RCC 7860 (cell line): ENCODE measurements at regions not wholly inside any gene's neighbourhood (a gene's known extent, or its start where the extent isn't known, plus 50 kb on each side); places are given as distances from the start of the nearest gene placed in this dataset.
"Not testable (repeated sequence)": the region's sequence is repeated elsewhere in the genome, so short reads cannot be mapped to it uniquely, and the experiment has no call there.

Source experiments
- DNase-seq: peaks from one replicate; pipeline ENCODE4 v3.0.0-alpha.2; 2015; ENCODE audit warnings: low spot score
- FAIRE-seq: peaks from 2 replicates; lab custom pipeline; 2012; peaks lifted over from hg19 to GRCh38; lab: Jason Lieb, UNC

DNA sequence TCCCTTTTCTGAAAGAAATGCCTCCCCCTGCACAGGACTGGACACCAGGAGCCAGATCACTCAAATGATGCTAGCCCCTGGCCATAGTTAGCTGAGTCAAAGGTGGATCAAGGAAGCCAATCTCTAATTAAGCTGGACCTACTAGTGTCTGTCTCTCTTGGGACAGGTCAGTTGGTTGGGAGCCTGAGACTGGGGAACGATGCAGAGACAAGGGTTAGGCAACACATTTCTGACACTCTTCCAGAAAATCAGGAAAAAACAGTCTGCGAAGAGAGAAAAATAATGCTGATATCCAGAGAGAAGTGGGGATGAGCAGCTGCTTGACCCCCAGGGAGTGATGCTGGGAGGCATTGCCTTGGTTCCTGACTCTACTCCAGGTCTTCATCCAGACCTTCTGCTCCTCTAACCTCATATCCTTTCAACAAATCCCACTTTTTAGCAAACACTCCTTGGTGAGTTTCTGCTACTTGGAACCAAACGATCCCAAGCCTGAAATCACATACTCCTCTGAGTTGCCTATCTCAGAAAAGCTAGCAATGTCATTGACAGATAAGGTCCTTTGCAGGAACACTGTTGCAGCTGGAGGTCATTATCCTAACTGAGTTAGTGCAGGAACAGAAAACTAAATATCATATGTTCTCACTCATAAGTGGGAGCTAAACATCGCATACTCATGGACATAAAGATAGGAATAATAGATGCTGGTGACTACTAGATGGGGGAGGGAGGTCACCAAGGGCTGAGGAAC, 369.7 kb downstream of the COG6 start:
- DNase-seq (no peak), FAIRE-seq (no peak)

DNA sequence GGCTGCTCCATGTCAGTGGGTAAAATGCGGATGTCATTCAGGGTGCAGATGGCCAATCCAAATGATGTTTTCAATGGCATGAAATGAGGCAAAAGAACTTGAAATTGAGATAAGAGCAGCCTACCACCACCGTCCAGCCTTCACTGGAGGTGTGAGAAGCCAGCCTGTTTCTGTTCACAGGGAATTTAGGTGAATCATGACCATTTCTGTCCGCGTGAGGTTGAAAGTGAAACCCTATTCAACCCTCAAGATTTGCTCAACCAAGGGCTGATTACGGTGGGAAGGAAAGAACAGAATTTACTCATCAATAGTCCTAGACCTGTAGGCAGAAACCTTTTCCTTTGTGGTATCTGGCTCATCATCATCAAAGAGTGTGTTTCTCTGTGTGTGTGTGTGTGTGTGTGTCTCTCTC, 370.7 kb downstream of the COG6 start:
- no peak for FAIRE-seq

DNA sequence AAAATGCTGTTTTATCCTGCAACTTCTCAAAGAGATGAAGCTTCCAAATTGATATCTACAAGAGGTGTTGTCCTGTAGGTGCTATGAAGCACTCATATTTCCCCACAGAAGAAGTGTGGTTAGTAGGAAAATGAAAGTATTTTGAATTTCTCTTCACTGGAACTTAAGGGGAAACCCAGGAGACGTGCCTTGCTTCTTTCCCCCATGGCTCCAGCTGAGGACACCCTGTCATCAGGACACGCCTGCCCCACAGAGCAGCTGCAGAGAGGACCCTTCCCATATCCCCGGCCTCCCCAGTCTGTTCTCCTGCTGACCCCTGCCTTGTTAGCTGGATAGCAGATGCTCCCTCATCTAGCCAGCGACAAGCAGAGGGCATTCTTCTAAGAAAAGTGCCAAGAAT, 371.3 kb downstream of the COG6 start:
- FAIRE-seq (no peak), DNase-seq (no peak)

More for the DNA sequence above, 370.7 kb downstream of the COG6 start:
- peak; percentile 9 for DNase-seq

DNA sequence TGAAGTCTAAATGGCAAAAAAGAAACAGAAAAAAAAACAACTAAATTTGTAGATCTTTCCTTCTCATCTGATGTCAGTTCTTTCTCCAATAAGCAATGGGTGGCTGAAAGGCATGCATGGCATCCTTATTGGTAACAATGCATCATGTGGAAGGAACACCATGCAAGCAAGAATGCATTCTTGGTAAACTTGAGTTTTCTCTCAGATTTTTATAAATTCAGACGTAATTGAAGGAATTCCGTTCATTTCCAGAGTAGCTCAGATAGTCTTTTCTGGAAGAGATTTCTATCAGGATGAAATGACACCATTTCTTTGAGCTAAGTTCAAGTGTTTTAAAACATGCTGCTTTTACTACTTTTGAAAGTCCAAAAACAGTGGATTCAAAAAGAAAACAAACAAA, 373.0 kb downstream of the COG6 start:
- DNase-seq = no peak
- no peak for FAIRE-seq

DNA sequence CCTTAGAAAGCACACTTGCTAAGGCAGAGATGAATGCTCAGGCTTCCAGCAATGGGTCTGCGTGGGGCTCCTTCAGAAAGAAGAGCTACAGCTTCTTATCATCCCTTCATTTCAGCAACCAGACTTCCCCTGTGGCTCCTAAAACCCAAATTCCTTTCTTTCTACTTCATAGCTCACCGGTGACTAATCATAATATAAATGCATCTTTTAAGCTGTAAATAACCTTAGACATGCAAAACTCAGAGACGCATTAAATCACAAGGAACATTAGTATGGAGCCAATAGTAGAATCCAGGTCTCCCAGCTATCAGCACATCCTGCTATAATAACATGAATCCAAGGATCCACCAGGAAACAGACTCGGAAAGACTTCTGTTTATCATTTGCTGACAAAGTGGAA, 375.6 kb downstream of the COG6 start:
- FAIRE-seq (no peak), DNase-seq (peak; percentile 9)

DNA sequence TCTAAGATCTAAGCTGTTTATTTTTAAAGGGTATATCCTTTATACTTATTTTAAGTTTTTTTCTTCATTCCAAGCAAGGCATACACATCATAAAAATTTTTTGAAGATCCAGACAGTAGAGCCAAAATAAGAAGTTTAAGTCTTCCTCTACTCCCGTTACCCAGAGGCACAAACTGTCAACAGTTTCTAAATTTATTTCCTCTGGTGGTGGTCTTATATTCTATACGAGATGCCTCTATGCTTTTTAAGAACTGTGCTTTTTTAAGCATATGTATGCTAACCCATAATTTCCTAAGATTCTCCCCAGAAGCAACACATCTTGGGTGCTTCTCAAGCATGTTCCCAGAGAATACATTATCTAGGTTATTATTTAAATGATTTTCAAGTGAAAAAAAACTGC, 383.6 kb downstream of the COG6 start:
- FAIRE-seq (no peak), DNase-seq (no peak)

DNA sequence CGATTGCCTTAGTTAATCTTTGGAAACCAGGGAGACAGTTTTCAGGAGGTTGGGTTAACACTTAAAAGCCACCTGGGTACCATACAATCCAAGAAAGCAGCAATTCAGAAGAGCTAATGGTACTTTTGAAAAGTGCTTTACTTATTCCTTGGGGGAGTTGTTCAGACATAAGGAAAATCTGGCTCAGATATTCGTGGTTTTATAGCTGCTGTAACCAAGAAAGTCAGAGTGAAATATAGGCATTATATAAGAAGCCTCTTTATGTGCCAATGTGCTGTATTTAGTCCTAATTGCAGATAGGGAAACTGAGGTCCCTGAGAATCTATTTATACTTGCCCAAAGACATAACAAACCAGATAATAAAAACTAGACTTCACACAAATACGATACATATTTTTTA, 387.5 kb downstream of the COG6 start:
- DNase-seq = no peak
- no peak for FAIRE-seq

DNA sequence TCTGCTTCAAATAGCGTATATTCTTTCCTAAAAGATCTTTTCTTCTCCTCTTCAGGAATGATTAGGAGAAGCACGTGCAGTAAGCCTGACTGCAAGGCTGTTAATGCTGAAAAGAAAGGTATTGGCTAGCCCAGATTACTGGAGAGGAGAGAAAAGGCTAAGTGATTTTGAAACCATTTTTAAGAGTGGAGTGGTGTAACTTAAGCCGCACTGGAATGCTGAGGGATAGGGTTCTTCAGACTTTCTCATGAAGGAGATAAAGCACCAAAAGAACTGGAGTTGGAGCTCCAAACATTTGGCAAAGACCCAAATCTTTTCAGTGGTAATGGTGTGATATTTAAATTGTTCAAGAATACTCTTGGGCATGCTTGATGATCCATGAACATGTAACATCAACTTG, 388.3 kb downstream of the COG6 start:
- no peak for FAIRE-seq

DNA sequence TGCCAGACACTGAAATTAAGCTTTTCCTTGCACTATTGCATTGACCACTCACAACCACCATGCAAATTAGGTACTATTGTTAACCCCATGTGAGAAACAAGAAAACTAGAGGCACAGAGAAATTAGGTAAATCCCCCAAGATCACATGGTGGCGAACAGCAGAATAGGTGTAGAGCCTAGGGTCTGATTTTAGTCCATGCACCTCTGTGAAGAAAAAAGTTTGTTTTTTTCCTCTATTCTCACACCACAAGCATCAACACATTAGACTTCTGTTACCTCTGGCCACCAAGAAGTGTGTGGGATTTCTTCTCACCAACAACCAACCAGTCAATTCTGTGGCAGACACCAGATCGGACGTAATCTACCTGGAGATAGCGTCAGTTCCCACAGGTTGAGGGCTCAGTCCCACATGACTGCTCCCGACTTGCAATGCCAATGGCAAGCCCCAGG, 391.9 kb downstream of the COG6 start:
- DNase-seq (no peak), FAIRE-seq (no peak)

More for the DNA sequence above, 388.3 kb downstream of the COG6 start:
- DNase-seq = no peak

DNA sequence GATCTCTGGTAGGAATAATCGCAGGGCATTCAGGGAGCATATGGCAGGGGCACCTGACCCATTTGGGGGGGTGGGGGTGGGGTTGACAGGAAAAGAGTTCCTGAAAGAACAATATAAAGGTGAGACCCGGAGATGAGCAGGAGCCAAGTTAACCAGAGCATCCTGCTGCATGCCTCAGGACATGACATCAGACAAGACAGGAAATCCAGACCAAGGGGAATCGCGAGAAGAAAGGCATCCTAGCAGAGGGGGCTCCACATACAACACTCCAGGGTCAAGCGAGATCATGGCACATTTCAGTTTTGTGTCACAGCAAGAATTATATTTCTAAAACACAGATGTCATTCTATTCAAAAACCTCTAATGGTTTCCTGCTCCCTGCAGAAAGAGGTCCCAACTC, 393.1 kb downstream of the COG6 start:
- FAIRE-seq (no peak), DNase-seq (no peak)

DNA sequence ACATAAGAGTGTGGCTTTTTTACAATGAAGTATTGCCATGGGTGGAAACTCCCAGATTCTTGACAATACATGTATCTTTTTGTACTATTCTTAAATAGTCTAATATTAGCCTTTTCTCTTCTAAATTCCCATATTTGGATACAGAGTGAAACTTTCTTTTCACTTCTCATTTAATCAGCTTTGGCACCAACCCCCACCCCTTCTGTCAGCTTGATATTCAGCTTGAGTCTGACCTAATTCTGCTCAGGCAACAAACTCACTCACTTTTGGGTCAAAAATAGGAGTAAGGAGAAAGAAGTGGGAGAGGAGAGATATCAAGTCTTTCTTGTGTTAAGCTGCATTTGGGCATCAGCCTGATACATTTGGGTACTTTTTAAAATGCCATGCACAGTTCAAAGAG, 397.5 kb downstream of the COG6 start:
- FAIRE-seq (no peak), DNase-seq (no peak)

DNA sequence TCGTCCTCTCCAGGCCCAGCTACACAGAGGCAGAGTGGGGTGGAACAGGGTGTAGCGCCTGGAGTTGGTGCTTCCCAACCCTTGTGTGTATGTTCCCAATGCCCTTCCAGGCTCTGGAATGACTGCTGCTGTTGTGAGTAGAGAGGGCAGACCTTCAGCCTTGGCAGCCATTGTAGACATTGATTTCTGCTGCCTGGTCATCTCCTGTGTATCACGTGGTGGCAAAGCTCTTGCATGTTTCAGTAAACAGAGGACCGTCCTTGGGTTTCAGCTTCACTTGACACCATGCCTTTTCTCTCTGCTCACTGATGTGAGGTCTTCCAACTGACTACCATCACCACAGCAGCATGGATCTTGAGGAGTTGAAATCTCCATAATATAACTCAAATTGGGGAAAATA, 397.9 kb downstream of the COG6 start:
- no peak for FAIRE-seq
- DNase-seq = no peak

DNA sequence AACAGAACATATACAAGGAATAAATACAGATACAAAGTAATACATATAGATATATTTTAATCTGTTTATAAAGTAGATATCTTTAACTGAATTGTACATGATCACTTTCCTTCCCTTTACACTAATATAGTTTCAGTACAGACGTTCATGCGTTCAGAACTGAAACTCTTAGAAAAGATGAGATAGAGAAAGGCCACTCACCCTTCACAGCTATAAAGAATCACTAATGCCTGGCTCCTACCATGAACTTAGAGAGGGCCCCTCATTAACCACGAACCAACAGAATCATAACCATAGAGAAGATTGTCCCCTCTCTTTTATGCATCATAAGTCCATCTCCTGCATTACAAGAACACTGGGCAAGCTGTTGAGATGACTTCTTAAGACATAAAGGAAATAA, 399.0 kb downstream of the COG6 start:
- DNase-seq, FAIRE-seq: not testable (repeated sequence)

DNA sequence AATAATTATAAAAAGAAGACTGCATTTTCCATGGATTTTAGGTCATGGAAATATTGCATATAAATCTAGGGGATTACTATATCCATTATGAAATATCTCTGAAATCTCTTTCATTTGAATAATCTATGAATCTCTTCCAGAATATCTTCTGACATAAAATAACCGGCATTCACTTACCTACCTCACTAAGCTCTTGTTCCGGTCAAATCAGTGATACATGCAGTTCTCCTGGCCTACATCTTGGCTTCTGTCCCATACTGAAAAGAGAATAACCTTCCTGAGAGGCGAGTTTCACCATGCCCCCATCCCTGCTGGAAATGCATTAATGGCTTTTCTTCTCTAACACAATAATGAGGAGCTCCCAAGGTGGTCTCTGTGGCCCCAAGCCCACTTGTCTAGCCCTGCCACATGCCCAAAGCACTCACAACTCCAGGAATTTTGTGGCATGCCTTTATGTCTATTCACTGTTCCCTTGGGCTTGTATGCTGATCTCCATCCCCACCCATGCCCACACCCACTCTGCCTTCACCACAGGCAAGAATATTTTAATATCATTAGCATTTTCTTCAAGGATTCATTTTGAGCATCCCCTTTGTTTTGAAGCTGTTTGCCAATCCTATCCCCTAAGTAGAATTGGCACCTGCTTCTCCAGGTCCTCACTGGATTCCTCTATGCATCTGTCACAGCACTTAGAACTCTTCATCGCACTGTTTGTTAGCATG, 401.6 kb downstream of the COG6 start:
- DNase-seq (no peak), FAIRE-seq (no peak)

DNA sequence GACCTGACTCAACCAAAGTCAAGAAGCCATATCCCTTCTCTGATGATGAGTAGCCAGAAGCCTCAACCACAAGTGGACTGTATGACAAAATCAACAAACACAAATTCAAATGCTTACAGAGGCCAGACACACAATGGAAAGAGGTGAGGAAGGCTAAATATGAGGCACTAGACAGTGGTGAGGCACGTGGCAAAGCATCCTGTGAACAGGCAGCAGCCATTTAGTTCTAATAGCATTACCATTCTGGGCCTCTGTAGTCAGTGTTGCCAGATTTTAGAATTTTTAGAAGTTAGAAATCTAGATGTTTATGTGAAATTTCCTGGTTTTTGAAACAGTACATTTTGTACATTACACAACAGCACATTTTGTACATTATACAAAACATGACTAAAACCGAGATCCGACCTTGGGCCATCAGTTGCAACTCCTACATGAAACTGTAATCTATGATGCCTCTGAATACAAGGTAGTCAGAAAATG, 403.3 kb downstream of the COG6 start:
- DNase-seq = no peak
- FAIRE-seq = no peak

DNA sequence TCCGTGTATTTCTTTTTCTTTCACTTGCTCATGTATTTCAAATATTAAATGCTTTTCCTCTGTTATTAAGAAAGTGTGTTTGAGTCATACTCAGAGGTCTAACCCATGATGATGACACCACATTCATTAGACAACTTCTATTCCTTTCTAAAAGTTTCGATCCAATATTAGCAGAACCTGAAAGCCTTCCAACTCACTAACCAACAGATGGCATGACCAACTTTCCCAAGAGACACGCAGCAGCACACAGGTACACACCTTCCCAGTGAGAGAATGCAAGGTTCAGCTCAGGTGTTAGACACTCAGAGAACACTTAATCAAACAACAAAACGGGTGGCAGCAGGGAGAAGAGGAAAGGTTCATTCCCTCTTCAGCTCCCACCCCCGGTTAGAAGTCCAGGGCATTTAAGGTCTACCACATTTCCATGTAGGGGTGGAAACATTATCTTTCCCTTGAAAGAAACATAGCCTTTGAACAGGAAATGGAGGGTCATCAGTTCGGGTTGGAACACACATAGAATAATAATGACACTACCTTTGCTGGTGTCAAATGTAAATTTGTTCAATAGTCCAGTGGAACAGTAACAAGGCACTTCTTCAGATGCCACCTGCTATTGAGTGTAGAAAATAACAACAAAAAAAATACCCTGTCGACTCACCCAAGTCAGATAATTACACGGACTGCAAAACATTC, 404.2 kb downstream of the COG6 start:
- DNase-seq = no peak

DNA sequence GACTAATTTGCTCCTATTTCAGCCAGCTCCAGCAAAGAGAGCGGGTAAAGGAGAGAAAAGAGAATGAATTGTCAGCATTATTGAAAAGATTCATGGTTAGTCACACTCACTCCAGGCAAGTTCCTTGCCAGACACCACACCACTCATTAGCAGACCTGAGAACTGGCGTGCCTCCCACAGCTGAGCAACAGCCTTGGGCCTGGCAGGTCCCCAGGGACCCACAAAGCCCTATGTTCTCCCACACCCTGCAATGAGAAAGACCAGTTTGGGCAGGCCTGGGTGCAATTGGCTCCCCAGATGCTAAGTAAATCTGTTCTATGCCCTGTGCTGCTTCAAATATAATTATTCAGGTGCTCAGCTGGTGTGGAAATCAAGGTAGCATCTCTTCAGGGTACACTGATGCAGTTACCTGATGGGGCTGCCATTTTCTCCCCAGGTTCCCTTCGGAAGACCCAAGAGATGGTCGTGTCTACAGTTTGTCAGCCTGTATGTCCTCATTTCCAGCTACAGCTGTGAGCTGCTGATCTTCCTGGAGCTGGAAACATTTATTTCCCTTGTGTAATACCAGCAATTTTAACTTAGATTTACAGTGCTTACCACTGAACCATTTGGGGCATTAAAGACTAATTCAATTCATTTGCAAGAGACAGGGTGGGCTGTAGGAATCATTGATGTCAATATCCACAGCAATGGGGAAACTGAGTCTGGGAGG, 405.0 kb downstream of the COG6 start:
- peak; percentile 64 for DNase-seq
- FAIRE-seq = no peak

More for the DNA sequence above, 404.2 kb downstream of the COG6 start:
- FAIRE-seq = no peak

DNA sequence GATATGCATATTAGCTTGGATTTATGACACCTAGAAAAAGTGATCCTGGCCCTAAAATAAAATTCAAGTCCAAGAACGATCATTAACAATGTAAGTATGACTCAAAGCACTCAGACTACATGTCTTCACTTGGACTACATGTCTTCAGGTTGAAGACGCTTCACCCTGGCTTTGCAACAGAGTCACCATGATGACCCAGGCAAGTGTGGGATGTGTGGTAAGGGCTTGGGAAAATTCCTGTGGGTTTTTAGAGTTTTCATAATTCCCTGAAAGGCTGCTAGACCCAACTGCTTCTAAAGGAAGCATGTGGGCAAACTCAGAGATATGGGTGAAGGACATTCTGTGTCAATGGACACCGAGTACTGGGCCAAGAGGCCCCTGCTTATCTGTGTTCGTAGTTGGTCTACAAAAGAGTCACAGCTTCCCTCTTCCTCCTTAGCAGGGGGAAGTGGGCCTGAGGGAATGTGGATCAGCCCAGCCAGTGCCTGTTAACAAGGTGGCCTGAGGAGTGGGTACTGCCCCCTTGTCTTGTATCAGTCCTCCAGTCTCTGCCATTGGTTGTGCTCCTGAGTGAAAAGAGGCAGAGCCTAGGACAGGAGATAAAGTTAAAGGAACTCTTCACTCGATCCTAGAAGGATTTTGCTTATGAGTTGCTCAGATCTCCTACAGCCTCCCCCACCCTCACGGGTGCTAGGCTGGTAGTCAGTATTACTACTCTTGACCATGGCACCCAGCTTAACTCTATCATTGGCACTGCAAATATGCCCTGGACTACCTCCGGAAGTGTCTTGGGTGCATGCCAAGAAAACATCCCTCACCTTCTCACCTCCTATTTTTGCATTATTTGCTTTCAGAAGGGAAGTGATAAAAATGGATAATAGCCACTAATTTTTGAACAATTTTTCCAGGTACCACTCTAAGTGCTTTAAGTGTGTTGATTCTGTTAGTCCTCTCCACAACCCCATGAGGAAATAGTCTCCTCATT, 406.3 kb downstream of the COG6 start:
- FAIRE-seq = no peak
- peak; percentile 32 for DNase-seq

DNA sequence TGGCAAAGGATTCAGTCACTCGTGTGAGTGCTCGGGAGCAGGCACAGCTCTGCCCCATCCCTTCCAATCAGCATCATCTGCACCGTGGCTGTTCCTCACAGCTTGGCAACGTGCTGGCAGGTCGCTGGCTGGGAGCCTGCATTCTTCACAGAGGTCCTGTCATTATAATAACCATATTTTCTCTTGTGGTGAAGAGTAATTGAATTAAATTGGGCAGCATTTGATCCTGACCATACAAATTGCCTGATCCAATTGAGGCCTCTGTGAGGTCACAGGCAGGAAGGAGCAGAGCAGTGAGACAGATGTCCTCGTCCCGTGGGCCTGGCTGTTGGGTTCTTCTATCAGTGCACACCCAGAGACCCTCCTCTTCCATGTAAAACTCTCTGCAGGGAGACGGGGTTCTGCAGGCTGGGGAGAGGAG, 407.8 kb downstream of the COG6 start:
- no peak for FAIRE-seq
- no peak for DNase-seq

DNA sequence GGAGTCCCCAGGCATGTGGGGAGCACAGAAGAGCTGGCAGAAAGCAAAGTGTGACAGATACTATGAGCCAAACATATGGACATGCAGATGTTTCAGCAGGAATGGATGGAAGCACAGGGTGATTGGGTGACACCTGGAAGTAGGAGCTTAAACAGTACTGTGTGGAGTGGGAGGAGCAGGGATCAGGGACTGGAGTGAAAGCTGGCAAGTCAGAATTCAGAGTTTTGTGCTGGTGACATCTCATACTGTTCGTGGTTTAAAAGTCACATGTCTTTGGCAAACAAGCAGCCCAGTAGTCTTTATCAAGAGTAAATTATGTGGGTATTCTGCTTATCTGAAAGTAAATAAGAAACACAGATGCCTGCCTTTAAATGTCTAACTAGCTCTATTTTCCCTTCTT, 408.2 kb downstream of the COG6 start:
- no peak for DNase-seq

More for the DNA sequence above, 408.2 kb downstream of the COG6 start:
- FAIRE-seq = no peak
